HepG2 (cell line): ENCODE measurements at regions not wholly inside any gene's neighbourhood (a gene's known extent, or its start where the extent isn't known, plus 50 kb on each side); places are given as distances from the start of the nearest gene placed in this dataset.

Experiments used
- CTCF ChIP-seq: sonication (generic); formaldehyde crosslinking; IDR thresholded peaks from 2 replicates; pipeline ENCODE4 v1.5.0; 2020; ENCODE audit warnings: mild to moderate bottlenecking, missing genetic modification reagents, moderate library complexity
- MYC ChIP-seq: sonication (generic); formaldehyde crosslinking; IDR thresholded peaks from 2 replicates; pipeline ENCODE4 v1.9.0; 2021; ENCODE audit warnings: missing genetic modification reagents, borderline replicate concordance
- NCOA2 ChIP-seq: sonication (generic); formaldehyde crosslinking; IDR thresholded peaks from 2 replicates; pipeline ENCODE4 v1.8.0; 2022; ENCODE audit warnings: inconsistent platforms
- PCBP1 ChIP-seq: fragments of 200-400 bp; formaldehyde crosslinking; IDR thresholded peaks from 2 replicates; pipeline ENCODE4 v1.6.1; 2017; ENCODE audit warnings: mild to moderate bottlenecking, low read depth, low read length, borderline replicate concordance
- SNAI1 ChIP-seq: sonication (generic); formaldehyde crosslinking; IDR thresholded peaks from 2 replicates; pipeline ENCODE4 v1.5.0; 2020; ENCODE audit warnings: mild to moderate bottlenecking, missing genetic modification reagents, borderline replicate concordance
- ZNF230 ChIP-seq: sonication (generic); formaldehyde crosslinking; IDR thresholded peaks from 2 replicates; pipeline ENCODE4 v1.4.0; 2020; ENCODE audit warnings: mild to moderate bottlenecking, missing genetic modification reagents

GRCh38 chr1:163656095-163656759 is 334.5 kb downstream of the NUF2 start:
- TF ChIP-seq CTCF (CRISPR knock-in tag) (no peak), ZNF230 (CRISPR knock-in tag) (no peak), PCBP1 (no peak), SNAI1 (no peak), NCOA2 (CRISPR knock-in tag) (no peak), MYC (no peak)
